Forelimb muscle (tissue), 1 donor: ENCODE measurements at regions not wholly inside any gene's neighbourhood (a gene's known extent, or its start where the extent isn't known, plus 50 kb on each side); places are given as distances from the start of the nearest gene placed in this dataset.

ENCODE experiments used
- DNase-seq: peaks from one replicate; pipeline ENCODE4 v3.0.0-alpha.2; 2013; ENCODE audit warnings: low read depth

- no peak for DNase-seq
Observed at GRCh38 chr13:73967397-73968165, 166.6 kb downstream of the KLF12 start.

DNA sequence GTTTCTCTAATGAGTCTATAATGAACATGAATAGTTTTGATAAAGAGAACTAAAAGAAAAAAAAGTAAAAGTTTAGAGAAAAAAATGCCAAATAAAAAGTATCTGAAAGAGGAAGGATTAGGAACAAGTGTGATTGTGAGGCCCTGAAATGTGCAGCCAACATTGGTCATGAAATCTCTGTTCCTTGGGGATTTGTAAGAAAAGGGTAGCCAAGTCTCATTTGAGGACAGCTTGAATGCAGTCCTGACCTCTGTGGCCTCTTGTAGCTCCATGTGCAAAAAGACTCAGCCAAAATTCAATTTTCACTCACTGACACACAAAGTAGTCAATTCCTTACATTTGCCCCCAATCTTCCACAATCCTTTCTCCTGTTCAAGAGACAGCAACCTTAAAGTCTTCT is 167.9 kb downstream of the KLF12 start:
- peak; percentile 58 for DNase-seq

DNA sequence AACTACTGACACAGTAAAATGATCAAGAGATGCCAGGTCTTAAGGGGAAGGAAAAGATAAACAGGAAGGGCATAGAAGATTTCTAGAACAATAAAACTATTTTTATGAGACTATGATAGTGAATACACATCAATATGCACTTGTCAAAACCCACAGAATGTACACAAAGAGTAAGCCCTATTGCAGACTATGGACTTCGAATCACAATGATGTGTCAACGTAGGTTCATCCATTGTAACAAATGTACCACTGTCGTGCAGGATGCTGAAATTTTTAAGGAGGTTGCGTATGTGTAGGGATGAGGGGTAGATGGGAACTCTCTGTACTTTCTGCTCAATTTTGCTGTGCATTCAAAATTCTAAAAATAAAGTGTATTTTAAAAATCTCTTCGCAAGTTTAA is 171.9 kb downstream of the KLF12 start:
- no peak for DNase-seq

DNA sequence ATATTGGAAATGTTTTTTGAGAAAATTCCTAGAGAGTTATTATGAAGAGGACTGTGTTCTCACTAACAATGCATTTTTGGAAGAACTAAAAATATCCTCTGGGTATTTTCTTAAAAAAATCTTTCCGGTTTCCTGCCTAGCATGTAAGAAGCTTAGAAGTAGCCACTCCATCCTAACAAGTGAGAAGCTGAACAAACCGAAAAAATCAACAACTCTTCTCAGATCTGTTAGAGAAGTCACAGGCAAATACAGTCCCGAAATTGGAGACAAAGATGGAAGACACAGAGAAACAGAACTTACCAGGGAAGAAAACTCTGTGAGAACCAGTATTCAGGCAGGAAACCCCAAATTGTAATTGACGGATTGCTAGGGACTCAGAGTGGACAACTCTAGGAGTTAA is 173.0 kb downstream of the KLF12 start:
- DNase-seq = no peak

DNA sequence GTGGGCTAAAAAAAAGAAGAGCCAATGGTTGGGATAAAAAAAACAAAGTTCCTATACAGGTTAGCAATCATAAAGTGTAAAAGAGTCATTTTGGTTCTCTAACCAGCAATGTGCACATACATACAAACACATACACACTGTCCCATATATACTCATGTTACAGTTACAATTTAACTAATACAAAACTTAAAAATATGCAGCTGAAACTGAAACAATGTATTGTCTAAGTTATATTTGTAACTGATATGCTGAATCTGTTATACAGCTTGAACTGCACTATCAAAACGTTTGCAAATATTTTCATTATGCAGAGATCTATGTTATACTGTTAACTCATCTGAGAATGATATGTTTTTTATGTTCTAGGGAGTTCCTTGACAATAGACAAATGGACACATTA is 173.7 kb downstream of the KLF12 start:
- DNase-seq = no peak

DNA sequence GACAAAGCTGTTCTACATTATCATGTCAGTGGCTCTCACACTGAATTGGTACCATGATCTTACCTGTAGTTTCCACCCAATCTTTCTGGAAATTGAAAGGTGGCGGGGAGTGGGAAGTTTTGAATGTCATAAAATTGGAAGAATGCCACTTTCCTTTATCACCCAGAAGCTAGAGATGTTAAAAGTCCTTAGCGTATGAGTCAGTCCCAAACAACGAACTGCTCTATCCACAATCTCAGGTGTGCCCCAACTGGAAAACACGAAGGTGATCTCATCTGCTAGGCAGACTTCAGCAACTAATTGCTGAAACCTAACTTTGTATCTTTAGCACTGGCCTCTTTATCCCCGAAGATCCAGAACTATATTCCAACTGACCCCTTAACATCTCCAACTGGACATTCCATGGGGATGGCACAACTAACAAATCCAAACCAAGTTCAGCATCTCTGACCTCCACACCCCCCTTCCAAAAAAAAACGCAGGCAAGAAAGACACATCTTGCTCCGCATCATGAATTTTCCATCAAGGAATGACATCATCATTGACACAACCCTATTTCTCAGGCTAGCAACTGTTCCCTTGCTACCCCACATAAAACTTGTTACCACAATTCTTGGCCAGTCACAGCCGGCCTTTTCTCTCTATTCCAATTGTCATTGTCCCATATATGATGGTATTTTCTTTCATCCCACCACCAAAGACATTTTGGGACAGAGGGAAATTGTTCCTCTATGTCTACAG is 175.4 kb downstream of the KLF12 start:
- no peak for DNase-seq

DNA sequence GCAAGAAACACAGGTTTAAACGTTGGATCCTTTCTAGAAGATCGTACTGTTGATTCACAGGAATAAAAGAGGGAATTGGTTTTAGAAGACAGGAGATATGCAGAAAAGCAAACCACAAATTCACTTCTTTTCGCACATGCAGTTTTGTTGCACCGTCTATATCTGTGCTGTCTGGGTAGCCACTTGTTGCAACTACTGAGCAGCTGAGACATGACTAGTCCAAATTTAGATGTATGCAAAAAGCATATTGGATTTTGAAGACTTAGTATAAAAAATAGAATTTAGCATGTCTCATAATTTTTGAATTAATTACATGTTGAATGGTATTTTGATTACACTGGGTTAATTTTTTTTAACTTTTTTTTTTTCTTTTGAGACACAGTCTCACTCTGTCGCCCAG is 176.3 kb downstream of the KLF12 start:
- DNase-seq = no peak

GRCh38 chr13:73956795-73957408 is 177.3 kb downstream of the KLF12 start:
- DNase-seq = no peak

GRCh38 chr13:73955977-73956500 is 178.2 kb downstream of the KLF12 start:
- DNase-seq = no peak

DNA sequence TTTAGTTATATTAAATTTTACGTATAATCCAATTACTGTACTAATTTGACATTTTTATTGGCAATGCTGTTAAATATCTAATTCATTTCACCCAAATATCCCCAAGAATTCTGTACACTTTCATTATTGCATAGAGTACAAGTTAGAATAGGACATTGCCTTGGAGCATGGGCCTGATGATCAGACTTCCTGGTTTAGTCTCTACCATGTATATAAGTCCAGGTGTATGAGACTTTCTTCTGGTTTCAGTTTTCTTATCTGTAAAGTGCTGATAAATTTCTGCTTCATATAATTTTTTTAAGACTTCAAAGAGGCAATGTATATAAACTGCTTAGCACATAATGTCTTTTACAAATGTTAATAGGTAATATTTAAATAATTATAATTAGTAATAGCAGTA is 179.4 kb downstream of the KLF12 start:
- DNase-seq = no peak

GRCh38 chr13:73952648-73953047 is 181.6 kb downstream of the KLF12 start:
- no peak for DNase-seq

- DNase-seq = no peak
Observed at GRCh38 chr13:73948848-73949529, 185.2 kb downstream of the KLF12 start.

- DNase-seq = no peak
Observed at GRCh38 chr13:73945871-73946270, 188.3 kb downstream of the KLF12 start.

- no peak for DNase-seq
Observed at GRCh38 chr13:73945382-73945781, 188.8 kb downstream of the KLF12 start.

GRCh38 chr13:73943965-73944233 is 190.3 kb downstream of the KLF12 start:
- DNase-seq = no peak

GRCh38 chr13:73943137-73943964 is 190.9 kb downstream of the KLF12 start:
- no peak for DNase-seq

DNA sequence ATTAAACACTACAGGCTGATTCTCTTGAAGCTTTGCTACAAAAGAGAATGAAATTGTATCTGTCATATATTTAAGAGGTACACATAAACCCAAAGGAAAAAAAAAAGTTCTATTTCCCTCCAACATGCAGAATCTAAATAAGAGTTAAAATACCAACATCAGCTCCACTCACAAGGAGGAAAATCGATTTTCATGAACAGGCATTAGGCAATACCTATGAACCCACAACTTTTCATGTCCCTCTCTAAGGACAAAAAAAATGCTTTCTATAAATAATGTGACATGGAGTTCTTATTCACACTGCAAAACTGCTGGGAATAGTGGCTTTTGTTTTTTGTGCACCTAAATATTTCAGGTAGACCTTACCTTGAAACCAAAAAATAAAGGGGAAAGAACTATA is 192.5 kb downstream of the KLF12 start:
- DNase-seq = no peak

DNA sequence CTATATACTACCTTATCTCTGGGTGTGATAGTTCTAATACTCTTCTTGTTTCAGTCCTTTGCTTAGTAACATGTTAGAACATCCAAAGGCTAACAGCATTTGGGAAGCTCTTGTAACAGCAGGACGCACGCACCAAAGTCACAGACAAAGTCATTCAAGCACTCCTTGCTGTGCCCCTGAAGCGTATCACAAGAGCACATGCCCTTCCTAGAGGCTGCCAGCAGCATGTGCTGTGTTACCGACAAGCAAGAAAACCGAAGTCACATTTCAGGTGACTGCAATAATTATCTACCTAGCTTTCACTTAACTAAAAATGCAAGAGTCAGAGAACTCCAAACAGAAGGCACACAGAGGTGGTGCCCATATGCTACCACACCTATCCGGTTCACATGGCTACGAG is 194.1 kb downstream of the KLF12 start:
- DNase-seq = no peak

DNA sequence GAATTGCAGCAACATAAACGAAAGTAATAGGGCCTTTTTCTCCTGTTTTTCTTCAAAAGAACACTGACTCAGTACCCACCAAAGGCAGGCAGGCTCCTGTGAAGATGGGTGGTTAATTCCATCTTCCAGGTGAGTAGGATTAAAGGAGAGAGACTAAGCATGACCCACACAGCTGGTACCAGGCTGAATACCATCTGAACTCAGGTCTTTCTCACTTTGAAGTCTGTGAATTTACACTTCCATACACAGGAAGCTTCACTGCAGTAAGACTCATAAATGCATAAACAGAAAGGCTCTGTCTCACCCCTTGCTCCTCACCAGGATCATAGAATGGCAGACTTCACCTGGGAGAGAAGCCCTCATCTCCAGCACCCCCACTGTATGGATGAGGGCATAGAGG is 194.6 kb downstream of the KLF12 start:
- DNase-seq = no peak

GRCh38 chr13:73939071-73939380 is 195.2 kb downstream of the KLF12 start:
- no peak for DNase-seq

- DNase-seq = no peak
Observed at GRCh38 chr13:73938372-73939070, 195.7 kb downstream of the KLF12 start.
